ENCODE measurements at regions not wholly inside any gene's neighbourhood (a gene's known extent, or its start where the extent isn't known, plus 50 kb on each side); places are given as distances from the start of the nearest gene placed in this dataset.

DNA sequence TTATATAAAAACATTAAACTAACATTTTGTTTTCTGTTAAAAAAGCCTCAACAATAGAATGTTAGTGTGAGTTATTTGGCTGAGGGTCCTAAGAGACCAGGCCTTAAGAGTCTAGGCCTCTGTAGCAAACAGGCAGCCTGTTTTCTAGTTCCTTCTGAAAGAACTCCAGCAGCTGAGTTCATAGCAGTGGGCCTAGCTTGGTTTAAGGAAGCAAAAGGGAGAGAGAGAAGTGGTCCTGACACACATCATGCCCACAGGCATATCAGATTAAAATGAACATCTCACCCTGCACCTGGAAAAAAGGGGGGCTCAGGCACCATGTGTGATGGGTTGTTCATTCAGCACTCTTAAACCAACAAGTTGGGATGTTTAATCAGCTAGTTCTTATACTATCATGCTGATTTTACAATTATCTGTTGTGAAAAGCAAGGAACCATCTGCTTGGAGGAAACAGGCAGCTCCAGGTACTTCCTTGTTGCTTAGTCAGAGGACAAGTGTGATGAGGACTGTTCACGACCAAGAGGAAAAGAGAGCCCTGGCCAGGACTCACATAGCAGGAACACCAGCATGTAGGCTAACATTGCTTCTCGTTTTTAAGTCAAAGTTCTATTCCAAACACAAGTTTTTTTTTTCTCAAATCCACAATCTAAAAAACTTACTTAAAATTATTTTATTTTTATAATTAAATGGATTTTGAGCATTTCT is 81.3 kb upstream of the FRY start:
- Histone ChIP-seq H3K9me3 (ENCODE audit: control insufficient read depth in 1 of 2, low read length in 2 of 2) (no peaks in the 10 kb centered on the region), H3K36me3 (ENCODE audit: control insufficient read depth in 1 of 2, insufficient read depth in 2 of 2, low read length in 2 of 2) (no peaks in the 10 kb centered on the region), H3K4me1 (ENCODE audit: control insufficient read depth in 1 of 2, insufficient read depth in 2 of 2, low read length in 2 of 2) (peaks cover 0 to 3% of the 10 kb centered on the region in 2 donors), H3K27ac (ENCODE audit: low read length) (no peak overlapping the region), H3K4me3 (ENCODE audit: low read depth in 1 of 2, low read length in 2 of 2) (no peak overlapping the region), H3K27me3 (ENCODE audit: low read depth, low read length) (no peaks in the 10 kb centered on the region)

GRCh38 chr13:31951215-31951678 is 80.3 kb upstream of the FRY start:
- Histone ChIP-seq H3K36me3 (ENCODE audit: control insufficient read depth in 1 of 2, insufficient read depth in 2 of 2, low read length in 2 of 2) (no peaks in the 10 kb centered on the region), H3K27ac (ENCODE audit: low read length) (peak overlapping the region; percentile 33)

DNA sequence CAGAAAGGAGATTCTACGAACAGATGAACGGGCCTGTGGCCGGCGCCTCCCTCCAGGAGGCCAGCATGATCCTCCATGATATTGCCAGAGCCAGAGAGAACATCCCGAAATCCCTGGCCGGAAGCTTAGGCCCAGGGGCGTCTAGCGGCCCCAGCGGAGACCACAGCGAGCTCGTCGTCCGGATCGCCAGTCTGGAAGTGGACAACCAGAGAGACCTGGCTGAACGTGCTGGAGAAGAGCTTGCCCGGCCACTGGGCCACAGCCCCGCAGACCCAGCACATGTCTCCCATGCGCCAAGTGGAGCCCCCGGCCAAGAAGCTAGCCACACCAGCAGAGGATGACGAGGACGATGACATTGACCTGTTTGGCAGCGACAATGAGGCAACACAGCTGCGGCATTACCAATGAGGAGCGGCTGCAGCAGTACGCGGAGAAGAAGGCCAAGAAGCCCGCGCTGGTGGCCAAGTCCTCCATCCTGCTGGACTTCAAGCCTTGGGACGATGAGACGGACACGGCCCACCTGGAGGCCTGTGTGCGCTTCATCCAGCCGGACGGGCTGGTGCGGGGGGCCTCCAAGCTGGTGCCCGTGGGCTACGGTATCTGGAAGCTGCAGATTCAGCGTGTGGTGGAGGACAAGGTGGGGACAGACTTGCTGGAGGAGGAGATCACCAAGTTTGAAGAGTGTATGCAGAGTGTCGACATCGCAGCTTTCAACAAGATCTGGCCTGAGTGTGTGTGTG is 78.8 kb upstream of the FRY start:
- no peaks in the 10 kb centered on the region for H3K27me3 ChIP-seq (ENCODE audit: low read depth, low read length)
- H3K4me3 ChIP-seq (ENCODE audit: low read depth in 1 of 2, low read length in 2 of 2): no peak overlapping the region
- no peak overlapping the region for H3K27ac ChIP-seq (ENCODE audit: low read length)
- H3K36me3 ChIP-seq (ENCODE audit: control insufficient read depth in 1 of 2, insufficient read depth in 2 of 2, low read length in 2 of 2): no peaks in the 10 kb centered on the region
- H3K9me3 ChIP-seq (ENCODE audit: control insufficient read depth in 1 of 2, low read length in 2 of 2): peaks cover 0 to 2% of the 10 kb centered on the region in 2 donors
- no peaks in the 10 kb centered on the region for H3K4me1 ChIP-seq (ENCODE audit: control insufficient read depth in 1 of 2, insufficient read depth in 2 of 2, low read length in 2 of 2)

More at GRCh38 chr13:31951215-31951678, 80.3 kb upstream of the FRY start:
- H3K4me1 ChIP-seq (ENCODE audit: control insufficient read depth in 1 of 2, insufficient read depth in 2 of 2, low read length in 2 of 2): no peaks in the 10 kb centered on the region
- no peaks in the 10 kb centered on the region for H3K27me3 ChIP-seq (ENCODE audit: low read depth, low read length)
- H3K9me3 ChIP-seq (ENCODE audit: control insufficient read depth in 1 of 2, low read length in 2 of 2): no peaks in the 10 kb centered on the region
- H3K4me3 ChIP-seq (ENCODE audit: low read depth in 1 of 2, low read length in 2 of 2): no peak overlapping the region

- no peaks in the 10 kb centered on the region for H3K36me3 ChIP-seq (ENCODE audit: control insufficient read depth in 1 of 2, insufficient read depth in 2 of 2, low read length in 2 of 2)
Measured at GRCh38 chr13:31955101-31955500, 76.5 kb upstream of the FRY start.

DNA sequence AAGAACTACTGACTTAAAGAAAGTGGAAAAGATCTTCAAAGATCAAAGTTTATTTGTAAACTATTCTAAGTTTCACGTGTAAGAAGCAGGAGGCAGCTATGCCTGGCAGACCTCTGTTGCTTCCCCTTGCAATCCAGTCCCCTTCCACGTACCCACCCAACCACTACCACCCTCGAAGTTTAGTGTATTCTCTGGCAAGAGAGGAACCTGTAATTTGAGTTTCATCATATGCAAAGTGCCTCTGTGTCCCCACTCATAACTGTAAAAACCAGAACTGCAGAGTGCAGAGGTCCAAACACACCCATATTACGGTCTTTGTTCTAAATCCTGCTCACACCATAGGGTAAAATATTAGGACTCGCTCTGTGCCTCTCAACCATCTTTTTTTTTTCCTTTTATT is 75.8 kb upstream of the FRY start:
- H3K4me1 ChIP-seq (ENCODE audit: control insufficient read depth in 1 of 2, insufficient read depth in 2 of 2, low read length in 2 of 2): no peaks in the 10 kb centered on the region
- no peak overlapping the region for H3K4me3 ChIP-seq (ENCODE audit: low read depth in 1 of 2, low read length in 2 of 2)
- H3K9me3 ChIP-seq (ENCODE audit: control insufficient read depth in 1 of 2, low read length in 2 of 2): peaks cover 0 to 3% of the 10 kb centered on the region in 2 donors

More at GRCh38 chr13:31955101-31955500, 76.5 kb upstream of the FRY start:
- Histone ChIP-seq H3K4me3 (ENCODE audit: low read depth in 1 of 2, low read length in 2 of 2) (no peak overlapping the region), H3K27ac (ENCODE audit: low read length) (no peak overlapping the region), H3K27me3 (ENCODE audit: low read depth, low read length) (no peaks in the 10 kb centered on the region), H3K9me3 (ENCODE audit: control insufficient read depth in 1 of 2, low read length in 2 of 2) (peaks cover 0 to 3% of the 10 kb centered on the region in 2 donors), H3K4me1 (ENCODE audit: control insufficient read depth in 1 of 2, insufficient read depth in 2 of 2, low read length in 2 of 2) (no peaks in the 10 kb centered on the region)

GRCh38 chr13:31956980-31957644 is 74.5 kb upstream of the FRY start:
- Histone ChIP-seq H3K27me3 (ENCODE audit: low read depth, low read length) (no peaks in the 10 kb centered on the region), H3K36me3 (ENCODE audit: control insufficient read depth in 1 of 2, insufficient read depth in 2 of 2, low read length in 2 of 2) (no peaks in the 10 kb centered on the region), H3K9me3 (ENCODE audit: control insufficient read depth in 1 of 2, low read length in 2 of 2) (peaks cover 0 to 3% of the 10 kb centered on the region in 2 donors), H3K4me3 (ENCODE audit: low read depth in 1 of 2, low read length in 2 of 2) (no peak overlapping the region), H3K27ac (ENCODE audit: low read length) (no peak overlapping the region), H3K4me1 (ENCODE audit: control insufficient read depth in 1 of 2, insufficient read depth in 2 of 2, low read length in 2 of 2) (no peaks in the 10 kb centered on the region)

More for the DNA sequence above, 75.8 kb upstream of the FRY start:
- no peak overlapping the region for H3K27ac ChIP-seq (ENCODE audit: low read length)
- no peaks in the 10 kb centered on the region for H3K27me3 ChIP-seq (ENCODE audit: low read depth, low read length)
- H3K36me3 ChIP-seq (ENCODE audit: control insufficient read depth in 1 of 2, insufficient read depth in 2 of 2, low read length in 2 of 2): no peaks in the 10 kb centered on the region

GRCh38 chr13:31957772-31958171 is 73.8 kb upstream of the FRY start:
- no peaks in the 10 kb centered on the region for H3K27me3 ChIP-seq (ENCODE audit: low read depth, low read length)
- no peak overlapping the region for H3K27ac ChIP-seq (ENCODE audit: low read length)
- no peak overlapping the region for H3K4me3 ChIP-seq (ENCODE audit: low read depth in 1 of 2, low read length in 2 of 2)
- H3K9me3 ChIP-seq (ENCODE audit: control insufficient read depth in 1 of 2, low read length in 2 of 2): peaks cover 0 to 3% of the 10 kb centered on the region in 2 donors
- H3K4me1 ChIP-seq (ENCODE audit: control insufficient read depth in 1 of 2, insufficient read depth in 2 of 2, low read length in 2 of 2): no peaks in the 10 kb centered on the region
- no peaks in the 10 kb centered on the region for H3K36me3 ChIP-seq (ENCODE audit: control insufficient read depth in 1 of 2, insufficient read depth in 2 of 2, low read length in 2 of 2)

DNA sequence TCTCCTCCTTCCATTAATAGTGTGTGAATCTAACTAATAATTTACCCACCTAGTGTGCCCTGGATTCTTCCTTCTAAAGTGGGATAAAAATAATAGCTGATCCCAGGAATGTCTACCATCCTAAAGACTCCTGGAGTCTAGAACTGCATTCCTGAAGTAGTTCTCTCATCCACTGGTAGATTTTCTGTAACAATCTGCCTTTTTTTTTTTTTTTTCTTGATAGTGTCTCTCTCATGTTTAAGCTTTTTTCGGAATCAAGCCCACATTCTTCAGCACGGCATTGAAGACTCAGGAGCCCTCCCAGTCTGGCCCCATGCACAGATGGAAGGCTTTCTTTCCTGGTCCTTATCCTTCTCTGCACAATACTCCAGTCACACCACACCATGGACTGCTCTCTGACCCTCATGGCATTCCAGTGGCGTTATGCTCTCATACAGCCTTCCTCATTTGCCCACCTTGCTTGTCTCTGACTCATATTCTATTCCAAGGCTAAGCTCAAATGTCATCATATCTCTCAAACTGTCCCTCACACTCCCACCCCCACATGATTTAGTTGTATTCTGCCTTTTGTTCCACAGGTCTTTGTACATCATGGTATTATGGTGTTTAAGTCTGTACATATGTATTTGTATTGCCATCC is 68.7 kb upstream of the FRY start:
- H3K9me3 ChIP-seq (ENCODE audit: control insufficient read depth in 1 of 2, low read length in 2 of 2): no peaks in the 10 kb centered on the region
- H3K36me3 ChIP-seq (ENCODE audit: control insufficient read depth in 1 of 2, insufficient read depth in 2 of 2, low read length in 2 of 2): no peaks in the 10 kb centered on the region
- H3K4me3 ChIP-seq (ENCODE audit: low read depth in 1 of 2, low read length in 2 of 2): no peak overlapping the region
- H3K27me3 ChIP-seq (ENCODE audit: low read depth, low read length): no peaks in the 10 kb centered on the region
- peaks cover 0 to 8% of the 10 kb centered on the region in 2 donors for H3K4me1 ChIP-seq (ENCODE audit: control insufficient read depth in 1 of 2, insufficient read depth in 2 of 2, low read length in 2 of 2)
- no peak overlapping the region for H3K27ac ChIP-seq (ENCODE audit: low read length)

GRCh38 chr13:31963631-31964030 is 67.9 kb upstream of the FRY start:
- H3K27ac ChIP-seq (ENCODE audit: low read length): no peak overlapping the region
- no peak overlapping the region for H3K4me3 ChIP-seq (ENCODE audit: low read depth in 1 of 2, low read length in 2 of 2)
- peaks cover 0 to 14% of the 10 kb centered on the region in 2 donors for H3K4me1 ChIP-seq (ENCODE audit: control insufficient read depth in 1 of 2, insufficient read depth in 2 of 2, low read length in 2 of 2)
- no peaks in the 10 kb centered on the region for H3K36me3 ChIP-seq (ENCODE audit: control insufficient read depth in 1 of 2, insufficient read depth in 2 of 2, low read length in 2 of 2)
- H3K9me3 ChIP-seq (ENCODE audit: control insufficient read depth in 1 of 2, low read length in 2 of 2): no peaks in the 10 kb centered on the region
- H3K27me3 ChIP-seq (ENCODE audit: low read depth, low read length): no peaks in the 10 kb centered on the region

- peaks cover 0 to 14% of the 10 kb centered on the region in 2 donors for H3K4me1 ChIP-seq (ENCODE audit: control insufficient read depth in 1 of 2, insufficient read depth in 2 of 2, low read length in 2 of 2)
- H3K27ac ChIP-seq (ENCODE audit: low read length): no peak overlapping the region
- no peaks in the 10 kb centered on the region for H3K9me3 ChIP-seq (ENCODE audit: control insufficient read depth in 1 of 2, low read length in 2 of 2)
- no peaks in the 10 kb centered on the region for H3K27me3 ChIP-seq (ENCODE audit: low read depth, low read length)
- H3K36me3 ChIP-seq (ENCODE audit: control insufficient read depth in 1 of 2, insufficient read depth in 2 of 2, low read length in 2 of 2): no peaks in the 10 kb centered on the region
- H3K4me3 ChIP-seq (ENCODE audit: low read depth in 1 of 2, low read length in 2 of 2): no peak overlapping the region
Measured at GRCh38 chr13:31964168-31964567, 67.4 kb upstream of the FRY start.
